Heart left ventricle (tissue), 16 donors: ENCODE measurements at regions not wholly inside any gene's neighbourhood (a gene's known extent, or its start where the extent isn't known, plus 50 kb on each side); places are given as distances from the start of the nearest gene placed in this dataset.

ENCODE experiments used
- ATAC-seq, 4 donors: fragments of 200-7000 bp; cut with Tn5 transposase; one replicate each; pipeline ENCODE4 v1.9.1; 2020 to 2022; ENCODE audit warnings: moderate library complexity in 4 of 4, mild to moderate bottlenecking in 3 of 4, moderate number of reproducible peaks in 1 of 4
- DNase-seq, 5 donors: peaks; one replicate each; pipeline ENCODE4 v3.0.0-alpha.2; 2020
- H3K27ac ChIP-seq, 12 donors: fragments of 200-600 bp; sonication (generic) in 4 of 12; one replicate each; pipeline versions ENCODE4 v1.5.0 to v1.8.0; 2016 to 2022; ENCODE audit warnings: mild to moderate bottlenecking in 2 of 12
- H3K27me3 ChIP-seq, 9 donors: fragments of 200-600 bp; sonication (generic) in 2 of 9; one replicate each; pipeline versions ENCODE4 v1.5.1 to v1.8.0; 2016 to 2022; ENCODE audit warnings: mild to moderate bottlenecking in 3 of 9
- H3K36me3 ChIP-seq, 9 donors: fragments of 200-600 bp; sonication (generic) in 2 of 9; one replicate each; pipeline versions ENCODE4 v1.5.0 to v1.8.0; 2018 to 2022; ENCODE audit warnings: mild to moderate bottlenecking in 2 of 9
- H3K4me1 ChIP-seq, 12 donors: fragments of 200-600 bp; sonication (generic) in 4 of 12; one replicate each; pipeline versions ENCODE4 v1.5.0 to v1.8.0; 2016 to 2022; ENCODE audit warnings: mild to moderate bottlenecking in 3 of 12
- H3K4me3 ChIP-seq, 12 donors: fragments of 200-600 bp; sonication (generic) in 4 of 12; one replicate each; pipeline versions ENCODE4 v1.5.0 to v1.8.0; 2017 to 2022; ENCODE audit warnings: mild to moderate bottlenecking in 9 of 12, moderate library complexity in 4 of 12
- H3K9me3 ChIP-seq, 12 donors: fragments of 200-600 bp; sonication (generic) in 4 of 12; one replicate each; pipeline versions ENCODE4 v1.5.0 to v1.8.0; 2016 to 2022; ENCODE audit warnings: mild to moderate bottlenecking in 1 of 12
- POLR2A ChIP-seq, 2 donors: fragments of 450-650 bp; IDR thresholded peaks; one replicate each; pipeline ENCODE4 v1.6.1; 2017; ENCODE audit warnings: antibody characterized with exemption in 2 of 2, mild to moderate bottlenecking in 2 of 2, moderate library complexity in 2 of 2
- WGBS, 4 donors: extraction: QIAGEN DNeasy Blood & Tissue Kit in 2 of 4; methylation state at CpG; one replicate each; pipeline versions ENCODE4 v1.1.5 to v1.1.7; 2013 to 2018; 5-methylcytosine and 5-hydroxymethylcytosine counted together
- intact Hi-C, 10 donors: fragments of 100-400 bp; cut with DNase I; formaldehyde crosslinking; loops; one replicate each; pipeline versions ENCODE4 v1.11.1 to v1.14.2; 2022
- TF ChIP-seq, protein P1 (sequence below), 12 donors: fragments of 200-600 bp; sonication (generic) in 4 of 12; IDR thresholded peaks; one replicate each; pipeline versions ENCODE4 v1.5.0 to v1.8.0; 2018 to 2022; ENCODE audit warnings: antibody characterized with exemption in 12 of 12, mild to moderate bottlenecking in 5 of 12
- donor health status: ischemic (EF 13 %, LVEDD 7.1; RV severe dilation, severe dysfunction).
- donor health status: healthy with polysubstance abuse.
- donor health status: DM: no; HTN: yes; CAD: no.
- donor health status: DM: no; HTN: no; CAD: no.
- donor health status: ischemic (EF 25% LVEDD 6.9; RV normal size, moderate dysfunction).
- donor health status: ischemic (EF 25% LVEDD 5.7; RV mildly dilated, moderate dysfunction).
- donor health status: healthy.
- donor health status: DM: yes; HTN: yes; CAD: no.
- donor health status: ischemic (EF 35%, LVEDD 5.7; RV mildly dilated, moderate dysfunction).
- donor health status: nonischemic (EF 11% LVEDD 7.7; RV severe dilation, severe dysfunction).
- donor health status: DM: yes; HTN: yes; CAD: no.
- donor health status: PGD.
- donor health status: ischemic (EF 29% LVEDD 5.4; RV normal size, mild dysfunction).
- donor health status: nonischemic (EF 23%, LVEDD 6.1; RV moderate dilation, normal function).

GRCh38 chr4:79205121-79205520, 120.7 kb downstream of the NAA11 start:
- 75 to 81% (median 78%) methylated on average over 3 of the region's 3 CpGs for WGBS, 4 donors
- intact Hi-C loops, result no loop called here

DNA sequence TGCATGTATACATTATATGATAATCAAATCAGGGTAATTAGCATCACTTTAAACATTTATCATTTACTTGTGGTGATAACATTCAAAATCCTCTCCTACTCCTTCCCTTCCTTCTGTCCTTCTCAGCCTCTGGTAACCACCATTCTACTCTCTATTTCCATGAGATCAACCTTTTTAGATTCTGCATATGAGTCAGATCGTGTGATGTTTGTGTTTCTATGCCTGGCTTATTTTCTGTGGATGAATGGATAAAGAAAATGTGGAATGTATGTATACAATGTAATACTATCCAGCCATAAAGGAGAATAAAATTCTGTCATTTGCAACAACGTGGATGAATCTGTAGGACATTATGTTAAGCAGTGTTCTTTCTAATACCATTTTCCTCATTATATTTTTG, 123.9 kb downstream of the NAA11 start:
- Histone ChIP-seq H3K27me3 (no peaks in the 10 kb centered on the region), H3K4me3 (no peak overlapping the region), H3K4me1 (no peaks in the 10 kb centered on the region), H3K27ac (no peak overlapping the region), H3K9me3 (peaks cover 0 to 19% (median 0%) of the 10 kb centered on the region in 12 donors), H3K36me3 (no peaks in the 10 kb centered on the region)
- intact Hi-C loops, result no loop called here
- 72 to 81% (median 74%) methylated on average over 2 of the region's 2 CpGs for WGBS, 4 donors
- no peak for TF ChIP-seq POLR2A (IDR thresholded peaks at IDR 0.05)
- TF ChIP-seq, protein P1, sequence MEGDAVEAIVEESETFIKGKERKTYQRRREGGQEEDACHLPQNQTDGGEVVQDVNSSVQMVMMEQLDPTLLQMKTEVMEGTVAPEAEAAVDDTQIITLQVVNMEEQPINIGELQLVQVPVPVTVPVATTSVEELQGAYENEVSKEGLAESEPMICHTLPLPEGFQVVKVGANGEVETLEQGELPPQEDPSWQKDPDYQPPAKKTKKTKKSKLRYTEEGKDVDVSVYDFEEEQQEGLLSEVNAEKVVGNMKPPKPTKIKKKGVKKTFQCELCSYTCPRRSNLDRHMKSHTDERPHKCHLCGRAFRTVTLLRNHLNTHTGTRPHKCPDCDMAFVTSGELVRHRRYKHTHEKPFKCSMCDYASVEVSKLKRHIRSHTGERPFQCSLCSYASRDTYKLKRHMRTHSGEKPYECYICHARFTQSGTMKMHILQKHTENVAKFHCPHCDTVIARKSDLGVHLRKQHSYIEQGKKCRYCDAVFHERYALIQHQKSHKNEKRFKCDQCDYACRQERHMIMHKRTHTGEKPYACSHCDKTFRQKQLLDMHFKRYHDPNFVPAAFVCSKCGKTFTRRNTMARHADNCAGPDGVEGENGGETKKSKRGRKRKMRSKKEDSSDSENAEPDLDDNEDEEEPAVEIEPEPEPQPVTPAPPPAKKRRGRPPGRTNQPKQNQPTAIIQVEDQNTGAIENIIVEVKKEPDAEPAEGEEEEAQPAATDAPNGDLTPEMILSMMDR (IDR thresholded peaks at IDR 0.05), result no peak
- ATAC-seq, result no peak
- DNase-seq, result no peak

More at GRCh38 chr4:79205121-79205520, 120.7 kb downstream of the NAA11 start:
- H3K27me3 ChIP-seq, result no peaks in the 10 kb centered on the region
- no peak overlapping the region for H3K27ac ChIP-seq
- H3K36me3 ChIP-seq, result no peaks in the 10 kb centered on the region
- DNase-seq (no peak), ATAC-seq (no peak)
- H3K4me3 ChIP-seq, result no peak overlapping the region
- peaks cover 0 to 24% (median 0%) of the 10 kb centered on the region in 12 donors for H3K9me3 ChIP-seq
- no peak for TF ChIP-seq POLR2A (IDR thresholded peaks at IDR 0.05)
- TF ChIP-seq, protein P1 (IDR thresholded peaks at IDR 0.05), result no peak
- H3K4me1 ChIP-seq, result peaks cover 0 to 4% (median 0%) of the 10 kb centered on the region in 12 donors

- Histone ChIP-seq H3K27me3 (no peaks in the 10 kb centered on the region), H3K36me3 (no peaks in the 10 kb centered on the region), H3K27ac (no peak overlapping the region), H3K4me1 (no peaks in the 10 kb centered on the region), H3K4me3 (no peak overlapping the region), H3K9me3 (no peaks in the 10 kb centered on the region)
- intact Hi-C loops, result no loop called here
- WGBS, 4 donors, result 85 to 90% (median 89%) methylated on average over 2 of the region's 2 CpGs
- ATAC-seq (no peak), DNase-seq (no peak)
- no peak for TF ChIP-seq POLR2A (IDR thresholded peaks at IDR 0.05)
- TF ChIP-seq, protein P1 (IDR thresholded peaks at IDR 0.05), result no peak
Observed at GRCh38 chr4:79199743-79200142, 126.1 kb downstream of the NAA11 start.

DNA sequence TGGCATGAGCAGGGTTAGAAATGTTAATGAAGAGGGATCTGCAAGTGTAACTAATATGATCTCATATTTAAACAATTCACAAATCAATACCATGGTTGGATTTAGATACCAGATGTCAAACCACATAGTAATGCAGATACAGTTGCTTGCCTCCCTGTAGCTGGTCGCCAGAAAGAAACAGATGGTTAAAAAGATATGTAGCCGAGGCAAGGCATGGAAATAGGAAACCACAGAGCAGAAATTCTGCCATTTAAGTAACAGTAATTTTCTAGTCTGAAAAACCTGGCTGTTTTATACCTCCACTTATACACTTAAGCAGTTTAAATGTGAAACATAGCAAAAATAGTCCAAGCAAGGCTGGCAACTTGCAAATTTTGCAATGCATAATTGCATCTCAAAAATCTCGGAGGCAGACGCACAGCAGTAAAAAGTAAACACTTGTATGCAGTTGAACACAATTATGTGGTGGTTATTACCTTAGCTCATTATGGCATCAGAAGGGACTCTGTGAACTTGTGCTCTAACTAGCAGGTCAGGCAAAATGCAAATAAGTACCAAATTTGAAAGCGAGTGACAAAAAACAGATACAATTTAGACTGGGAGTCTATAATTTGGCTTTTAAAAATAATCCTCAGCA, 126.8 kb downstream of the NAA11 start:
- no peak overlapping the region for H3K4me3 ChIP-seq
- no peak for ATAC-seq
- H3K27me3 ChIP-seq, result no peaks in the 10 kb centered on the region
- WGBS, 4 donors, result 71 to 80% (median 74%) methylated on average over 5 of the region's 5 CpGs
- TF ChIP-seq, protein P1 (IDR thresholded peaks at IDR 0.05), result no peak
- no peak for TF ChIP-seq POLR2A (IDR thresholded peaks at IDR 0.05)
- no peak for DNase-seq
- no peaks in the 10 kb centered on the region for H3K36me3 ChIP-seq
- H3K9me3 ChIP-seq, result no peaks in the 10 kb centered on the region
- H3K4me1 ChIP-seq, result no peaks in the 10 kb centered on the region
- intact Hi-C loops, result no loop called here
- no peak overlapping the region for H3K27ac ChIP-seq
